HG02852 (cell line): ENCODE measurements at regions not wholly inside any gene's neighbourhood (a gene's known extent, or its start where the extent isn't known, plus 50 kb on each side); places are given as distances from the start of the nearest gene placed in this dataset.

ENCODE experiments used
- ATAC-seq: cut with Tn5 transposase; IDR thresholded peaks from one replicate; pipeline ENCODE4 v1.9.1; 2021; ENCODE audit warnings: mild to moderate bottlenecking, moderate library complexity; ENCODE audit not compliant: unreplicated experiment

GRCh38 chr13:99827011-99827772 is 144.4 kb downstream of the ZIC5 start:
- ATAC-seq = no peak

GRCh38 chr13:99823961-99824360 is 147.6 kb downstream of the ZIC5 start:
- ATAC-seq = no peak

- ATAC-seq = no peak
Measured at GRCh38 chr13:99822820-99823219, 148.7 kb downstream of the ZIC5 start.

- ATAC-seq = no peak
Measured at GRCh38 chr13:99821741-99822140, 149.8 kb downstream of the ZIC5 start.

GRCh38 chr13:99819967-99820366 is 151.6 kb downstream of the ZIC5 start:
- ATAC-seq = no peak

- no peak for ATAC-seq
Measured at GRCh38 chr13:99816321-99816720, 155.2 kb downstream of the ZIC5 start.

GRCh38 chr13:99813336-99814095 is 158.1 kb downstream of the ZIC5 start:
- ATAC-seq = no peak

GRCh38 chr13:99812625-99813024 is 158.9 kb downstream of the ZIC5 start:
- no peak for ATAC-seq

GRCh38 chr13:99811067-99811700 is 160.4 kb downstream of the ZIC5 start:
- no peak for ATAC-seq

- no peak for ATAC-seq
Measured at GRCh38 chr13:99809926-99810325, 161.6 kb downstream of the ZIC5 start.

GRCh38 chr13:99809496-99809895 is 162.1 kb downstream of the ZIC5 start:
- no peak for ATAC-seq

- no peak for ATAC-seq
Measured at GRCh38 chr13:99808786-99809185, 162.8 kb downstream of the ZIC5 start.

GRCh38 chr13:99806671-99807070 is 164.9 kb downstream of the ZIC5 start:
- ATAC-seq = no peak

GRCh38 chr13:99805361-99805760 is 166.2 kb downstream of the ZIC5 start:
- no peak for ATAC-seq

GRCh38 chr13:99803141-99803540 is 168.4 kb downstream of the ZIC5 start:
- ATAC-seq = no peak

- ATAC-seq = no peak
Measured at GRCh38 chr13:99802416-99802815, 169.2 kb downstream of the ZIC5 start.

GRCh38 chr13:99800951-99801350 is 170.6 kb downstream of the ZIC5 start:
- ATAC-seq = no peak

- no peak for ATAC-seq
Measured at GRCh38 chr13:99800011-99800410, 171.6 kb downstream of the ZIC5 start.

GRCh38 chr13:99798756-99799155 is 172.8 kb downstream of the ZIC5 start:
- ATAC-seq = no peak

GRCh38 chr13:99797691-99798090 is 173.9 kb downstream of the ZIC5 start:
- no peak for ATAC-seq

- no peak for ATAC-seq
Measured at GRCh38 chr13:99796175-99796819, 175.3 kb downstream of the ZIC5 start.
